CMK (cell line): ENCODE measurements at regions not wholly inside any gene's neighbourhood (a gene's known extent, or its start where the extent isn't known, plus 50 kb on each side); places are given as distances from the start of the nearest gene placed in this dataset.

Experiments used
- DNase-seq: peaks from one replicate; pipeline ENCODE4 v3.0.0-alpha.2; 2010; ENCODE audit warnings: low read depth

- DNase-seq, result no peak
Observed at GRCh38 chr10:121033366-121033765, 182.2 kb downstream of the WDR11 start.

DNA sequence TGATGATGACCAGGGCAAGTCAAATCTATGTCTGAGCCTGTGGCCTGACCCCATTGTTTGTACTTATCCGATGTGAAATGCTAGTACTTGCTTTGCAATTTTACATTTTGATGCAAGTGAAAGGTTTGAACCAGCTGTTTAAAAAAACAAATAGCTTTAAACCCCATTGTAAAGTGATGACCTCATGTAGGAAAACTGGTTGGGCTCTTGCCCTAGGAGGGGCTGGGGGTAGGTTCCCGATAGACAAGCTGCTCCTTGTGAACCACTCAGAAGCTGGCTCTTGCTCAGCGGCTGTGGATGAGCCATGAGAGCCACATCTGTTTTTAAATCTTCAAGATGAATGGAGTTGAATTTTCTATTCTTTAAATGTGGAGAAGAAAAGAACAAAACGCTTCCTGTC is 185.3 kb downstream of the WDR11 start:
- DNase-seq, result no peak

DNA sequence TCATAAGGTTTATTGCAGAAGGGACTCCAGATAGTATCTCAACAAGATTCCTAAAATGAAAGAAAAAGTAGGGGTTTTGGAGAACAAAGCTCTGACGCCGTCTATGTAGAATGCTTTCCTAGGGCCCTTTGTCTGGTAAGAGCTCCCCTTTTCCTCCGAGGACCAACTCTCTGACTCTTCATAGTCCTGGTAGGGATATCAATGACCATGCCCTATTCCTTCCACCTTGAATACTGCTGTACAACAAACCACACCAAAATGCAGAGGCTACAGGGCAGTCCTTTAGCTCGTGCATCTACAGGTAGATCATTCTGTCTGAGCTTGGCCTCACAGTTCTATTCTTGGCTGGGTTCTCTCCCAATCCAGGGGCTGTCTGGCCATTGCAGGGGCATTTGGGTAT is 190.3 kb downstream of the WDR11 start:
- DNase-seq, result no peak

DNA sequence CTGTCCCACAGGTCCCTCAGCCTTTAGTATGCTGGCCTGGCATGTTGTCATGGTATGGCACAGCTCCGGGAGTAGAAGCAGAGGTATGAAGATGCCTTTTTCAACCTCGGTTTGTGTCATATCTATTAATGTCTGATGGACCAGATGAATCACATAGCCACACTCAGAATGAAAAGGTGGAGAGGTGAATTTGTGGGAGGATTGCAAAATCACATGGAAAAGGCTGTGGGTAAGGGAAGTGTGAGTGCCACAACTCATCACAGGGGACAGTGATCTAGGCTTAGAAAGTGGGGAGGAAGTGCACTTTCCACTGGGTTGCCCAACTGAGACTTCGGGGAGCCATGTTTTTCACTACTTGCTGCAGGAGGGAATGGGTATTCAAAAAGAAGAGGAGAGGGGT is 190.7 kb downstream of the WDR11 start:
- no peak for DNase-seq

DNA sequence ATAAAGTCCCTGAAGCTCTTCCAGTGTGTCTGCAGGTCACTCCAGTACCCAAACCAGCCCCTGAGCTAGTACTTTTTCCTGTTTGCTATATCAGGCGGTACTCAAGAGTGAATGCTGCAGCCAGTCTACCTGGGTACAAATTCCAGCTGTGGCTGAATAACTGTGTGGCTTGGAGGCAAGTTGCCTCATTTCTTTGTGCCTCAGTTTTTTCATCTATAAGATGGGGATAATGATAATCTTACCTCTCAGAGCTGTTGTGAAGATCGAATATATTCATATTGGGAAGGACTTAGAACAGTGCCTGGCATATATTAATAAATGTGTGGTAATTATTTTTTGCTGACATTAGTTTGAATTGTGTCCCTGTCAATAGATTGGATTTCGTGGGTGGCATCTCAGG is 191.2 kb downstream of the WDR11 start:
- no peak for DNase-seq

DNA sequence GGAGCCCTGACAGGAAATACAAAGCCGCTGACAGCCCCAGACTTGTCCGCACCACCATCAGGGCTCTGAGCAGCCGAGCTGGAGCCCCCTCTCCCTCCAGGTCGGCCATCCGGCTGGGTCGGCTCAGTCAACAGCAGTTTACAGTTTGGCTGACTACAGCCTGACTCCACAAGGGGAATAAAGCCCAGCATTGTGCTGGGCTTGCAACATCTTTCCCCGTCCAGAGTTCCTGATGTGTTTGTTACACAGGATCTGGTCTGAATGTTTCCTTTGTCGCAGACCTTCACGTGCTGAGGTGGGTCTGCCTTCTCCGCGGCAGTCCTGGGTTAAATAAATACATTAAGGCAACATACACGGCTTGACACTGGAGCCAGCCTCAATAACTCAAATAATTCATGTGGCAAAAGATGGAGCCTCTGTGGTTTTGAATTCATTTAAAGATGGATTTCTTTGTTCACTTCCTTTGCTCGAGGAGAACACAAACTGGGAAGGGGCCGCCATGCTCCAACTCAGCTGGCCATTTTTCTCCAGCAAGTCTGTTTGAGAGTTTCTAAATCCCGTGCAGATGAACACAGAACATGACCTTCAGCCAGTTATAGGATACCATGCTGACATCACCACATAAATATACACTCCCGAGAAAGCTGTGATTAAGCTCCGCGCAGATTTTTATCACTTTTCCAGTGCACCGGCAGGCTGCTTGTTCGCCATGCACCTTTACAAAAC is 192.1 kb downstream of the WDR11 start:
- no peak for DNase-seq

GRCh38 chr10:121048749-121049148 is 197.6 kb downstream of the WDR11 start:
- DNase-seq, result no peak

- DNase-seq, result no peak
Observed at GRCh38 chr10:121049489-121049888, 198.3 kb downstream of the WDR11 start.

DNA sequence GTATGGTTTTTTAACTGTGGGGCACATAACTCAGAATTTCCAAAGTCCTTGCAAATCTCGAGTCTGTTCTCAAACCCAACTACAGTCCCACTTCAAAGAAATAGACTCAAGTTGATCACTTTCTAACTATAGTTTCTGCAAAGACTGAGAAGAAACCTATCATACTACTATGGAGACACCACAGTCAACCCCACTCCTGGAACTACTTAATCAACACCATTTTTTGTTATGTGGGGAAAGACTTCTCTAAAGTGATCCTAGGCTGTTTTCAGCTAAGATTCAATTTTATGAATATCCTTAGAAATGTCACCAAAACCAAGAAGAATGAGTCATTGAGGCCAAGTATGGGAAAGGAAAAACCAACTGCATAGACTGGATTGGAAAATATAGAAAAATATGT is 198.8 kb downstream of the WDR11 start:
- no peak for DNase-seq

DNA sequence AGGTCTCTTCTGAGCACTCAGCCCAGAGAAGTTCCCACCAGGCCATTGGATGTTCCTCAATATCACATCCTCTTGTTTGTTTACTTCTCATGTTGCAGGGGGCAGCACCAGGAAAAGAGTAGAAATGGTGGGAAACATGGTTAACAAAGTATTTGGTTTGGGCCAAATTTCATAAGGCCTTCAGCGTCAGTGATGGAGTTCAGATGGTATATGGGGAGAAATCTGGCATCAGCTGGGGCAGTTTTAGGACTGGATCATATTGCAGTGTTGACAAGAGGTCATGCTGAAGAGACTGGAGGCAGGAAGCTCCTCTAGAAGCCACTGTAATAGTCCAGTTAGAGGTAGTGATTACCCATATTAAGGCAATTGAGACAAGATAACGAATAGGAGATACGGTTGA is 200.0 kb downstream of the WDR11 start:
- no peak for DNase-seq

- no peak for DNase-seq
Observed at GRCh38 chr10:121051696-121052279, 200.6 kb downstream of the WDR11 start.

- DNase-seq, result no peak
Observed at GRCh38 chr10:121053151-121053550, 202.0 kb downstream of the WDR11 start.

DNA sequence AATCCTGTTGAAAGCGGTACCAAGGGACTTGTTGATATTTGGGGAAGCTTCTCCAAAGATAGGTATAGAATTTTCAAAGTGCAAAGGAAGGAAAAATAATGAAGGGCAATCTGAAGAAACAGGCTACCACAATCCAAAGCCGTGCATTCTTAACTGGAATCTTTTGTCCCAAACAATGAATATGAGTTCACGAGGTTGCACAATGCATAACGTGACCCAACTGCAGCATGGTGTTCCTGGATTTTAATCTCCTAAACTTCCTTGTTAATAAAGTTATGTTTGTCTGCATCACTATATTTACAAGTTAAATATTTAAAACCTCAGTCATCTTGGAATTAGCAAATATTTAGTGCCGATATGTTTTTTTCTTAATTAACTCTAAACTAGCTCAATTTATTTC is 203.7 kb downstream of the WDR11 start:
- DNase-seq, result no peak

DNA sequence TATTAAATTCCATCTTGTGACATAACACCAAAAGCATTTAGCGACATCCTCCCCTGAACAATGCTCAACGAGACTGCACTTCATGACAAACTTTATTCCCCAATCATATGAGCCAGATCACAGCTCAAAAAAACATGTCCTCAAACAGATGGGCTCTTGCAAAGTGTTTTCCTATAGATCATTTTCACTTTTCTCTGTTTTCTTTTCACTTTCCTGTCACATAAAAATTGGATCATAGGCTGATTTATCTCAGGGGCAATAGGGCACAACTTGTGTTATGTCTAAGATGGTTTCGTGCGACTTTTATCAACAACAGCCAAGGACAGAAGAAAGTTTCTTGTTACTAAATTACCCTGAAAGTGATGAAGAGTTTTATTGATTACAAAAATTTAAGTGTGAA is 206.1 kb downstream of the WDR11 start:
- no peak for DNase-seq

DNA sequence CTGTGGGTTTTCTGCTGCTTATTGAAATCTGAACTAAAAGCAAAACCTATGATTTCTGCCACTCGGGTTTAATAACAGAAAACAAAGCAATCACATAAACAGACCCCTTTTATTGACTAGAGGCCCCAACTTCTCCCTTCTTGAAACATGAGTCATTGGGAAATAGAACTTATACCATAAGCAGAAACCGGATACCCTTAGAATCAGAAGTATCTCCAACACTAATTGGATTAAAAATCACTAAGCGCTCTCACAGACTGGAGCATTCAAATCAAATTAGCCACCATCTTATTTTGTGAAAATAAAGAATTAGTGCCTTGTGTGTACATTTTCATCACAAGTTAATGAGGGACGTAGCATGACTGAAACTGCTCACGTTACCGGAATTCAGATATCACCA is 206.9 kb downstream of the WDR11 start:
- DNase-seq, result no peak

DNA sequence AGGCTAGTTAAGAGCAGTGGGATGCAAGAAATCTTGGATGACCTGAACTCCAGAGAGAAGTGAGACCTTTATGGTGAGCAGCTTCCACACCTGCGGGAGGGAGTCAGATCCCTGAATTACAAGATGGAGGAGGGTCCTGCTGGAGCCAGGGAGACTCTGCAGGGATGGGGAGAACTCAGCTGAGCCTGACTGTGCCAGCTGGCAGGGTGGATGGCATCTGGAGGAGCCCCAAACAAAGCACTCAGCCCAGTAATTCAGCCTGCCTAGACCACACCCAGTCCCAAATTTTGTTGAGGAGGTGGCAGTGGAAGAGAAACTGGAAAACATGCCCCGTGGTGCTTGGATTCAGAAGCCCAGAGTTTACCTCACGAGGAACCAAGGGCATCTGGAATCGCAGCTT is 208.2 kb downstream of the WDR11 start:
- no peak for DNase-seq

GRCh38 chr10:121062115-121062514 is 211.0 kb downstream of the WDR11 start:
- no peak for DNase-seq

- DNase-seq, result no peak
Observed at GRCh38 chr10:121063744-121064143, 212.6 kb downstream of the WDR11 start.

DNA sequence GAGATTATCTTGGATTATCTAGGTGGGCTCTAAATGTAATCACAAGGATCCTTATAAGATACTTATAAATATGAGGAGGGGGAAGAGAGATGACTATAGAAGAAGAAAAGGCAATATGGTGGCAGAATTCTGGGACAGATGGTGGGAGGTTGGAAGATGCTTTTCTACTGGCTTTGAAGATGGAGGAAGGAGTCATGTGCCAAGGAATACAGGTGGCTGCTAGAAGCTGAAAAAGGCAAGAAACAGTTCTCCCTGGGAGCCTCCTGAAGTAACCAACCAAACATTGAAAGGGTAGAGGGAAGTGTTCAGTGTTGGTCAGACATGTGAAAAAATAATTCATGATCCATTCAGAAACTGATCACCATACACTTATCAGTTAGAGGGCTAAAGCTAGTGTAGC is 213.3 kb downstream of the WDR11 start:
- DNase-seq, result no peak

DNA sequence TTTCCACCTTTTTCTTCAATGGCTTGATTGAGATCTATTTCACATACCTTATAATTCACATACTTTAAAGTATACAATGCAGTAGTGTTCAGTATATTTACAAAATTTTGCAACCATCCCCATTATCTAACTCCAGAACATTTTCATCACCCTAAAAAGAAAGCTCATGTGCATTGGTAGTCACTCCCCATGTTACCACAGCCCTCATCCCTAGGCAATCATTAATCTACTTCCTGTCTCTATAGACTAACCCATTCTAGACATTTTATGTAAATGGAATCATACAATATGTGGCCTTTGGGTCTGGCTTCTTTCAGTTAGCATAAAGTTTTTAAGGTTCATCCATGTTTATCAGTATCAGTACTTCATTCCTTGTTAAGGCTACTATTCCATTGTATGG is 214.2 kb downstream of the WDR11 start:
- DNase-seq, result no peak

GRCh38 chr10:121069061-121069850 is 218.1 kb downstream of the WDR11 start:
- no peak for DNase-seq

DNA sequence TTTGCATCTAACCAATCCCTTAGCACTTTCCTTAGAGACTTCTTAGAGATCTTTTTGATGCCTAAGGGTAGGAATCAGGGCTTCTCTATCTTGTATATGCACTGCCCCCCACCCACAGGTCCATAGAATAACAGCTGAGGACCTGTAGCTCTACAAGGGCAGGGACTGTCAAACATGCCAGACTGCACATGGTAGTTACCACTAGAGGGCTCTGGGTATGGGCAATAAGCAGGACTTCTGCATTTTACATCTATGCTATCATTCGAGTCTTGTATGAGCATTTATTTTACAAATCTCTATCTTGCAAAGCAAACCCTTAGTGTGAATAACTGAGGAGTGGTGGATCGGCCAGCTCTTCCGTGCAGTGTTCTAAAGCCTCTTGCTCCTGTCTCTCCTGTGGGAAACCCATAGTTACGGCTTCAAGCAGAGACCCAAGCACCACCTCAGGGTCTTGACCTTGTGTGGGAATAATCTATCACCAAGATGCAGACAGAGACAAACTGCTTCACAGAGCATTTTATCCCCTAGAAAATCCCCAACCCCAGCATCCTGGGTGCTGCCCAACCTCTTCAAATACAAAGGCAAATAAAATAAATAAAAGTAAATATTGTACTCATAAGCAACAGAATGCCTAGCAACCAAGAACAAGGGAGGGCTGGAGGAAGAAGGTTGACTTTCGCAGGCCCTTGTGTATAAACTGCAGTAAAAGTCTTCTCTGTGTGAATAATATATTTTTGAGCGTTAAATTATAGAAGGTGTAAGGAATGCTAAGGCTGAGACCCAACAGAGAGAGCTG is 219.3 kb downstream of the WDR11 start:
- DNase-seq, result no peak

DNA sequence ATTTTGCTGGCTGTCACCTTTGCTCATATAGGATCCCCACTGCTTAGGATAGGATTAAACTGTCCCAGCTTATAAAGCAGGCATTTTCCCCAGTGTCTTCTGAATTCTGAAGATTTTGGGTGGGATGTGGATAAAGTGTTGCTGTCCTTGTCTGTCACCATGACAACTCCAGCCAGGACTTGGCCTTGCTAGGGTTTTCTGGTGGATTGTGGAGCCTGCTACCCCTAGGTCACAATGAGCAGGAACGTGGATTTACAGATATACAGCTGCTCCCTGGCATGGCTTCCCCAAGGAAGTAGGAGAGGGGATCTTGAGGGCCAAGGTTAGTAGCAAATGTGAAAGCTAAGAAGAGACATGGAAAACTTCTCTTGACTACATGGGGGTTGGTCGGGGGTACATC is 220.7 kb downstream of the WDR11 start:
- DNase-seq, result no peak
